ENCODE measurements at regions not wholly inside any gene's neighbourhood (a gene's known extent, or its start where the extent isn't known, plus 50 kb on each side); places are given as distances from the start of the nearest gene placed in this dataset.
"Not testable (repeated sequence)": the region's sequence is repeated elsewhere in the genome, so short reads cannot be mapped to it uniquely, and the experiment has no call there.

DNA sequence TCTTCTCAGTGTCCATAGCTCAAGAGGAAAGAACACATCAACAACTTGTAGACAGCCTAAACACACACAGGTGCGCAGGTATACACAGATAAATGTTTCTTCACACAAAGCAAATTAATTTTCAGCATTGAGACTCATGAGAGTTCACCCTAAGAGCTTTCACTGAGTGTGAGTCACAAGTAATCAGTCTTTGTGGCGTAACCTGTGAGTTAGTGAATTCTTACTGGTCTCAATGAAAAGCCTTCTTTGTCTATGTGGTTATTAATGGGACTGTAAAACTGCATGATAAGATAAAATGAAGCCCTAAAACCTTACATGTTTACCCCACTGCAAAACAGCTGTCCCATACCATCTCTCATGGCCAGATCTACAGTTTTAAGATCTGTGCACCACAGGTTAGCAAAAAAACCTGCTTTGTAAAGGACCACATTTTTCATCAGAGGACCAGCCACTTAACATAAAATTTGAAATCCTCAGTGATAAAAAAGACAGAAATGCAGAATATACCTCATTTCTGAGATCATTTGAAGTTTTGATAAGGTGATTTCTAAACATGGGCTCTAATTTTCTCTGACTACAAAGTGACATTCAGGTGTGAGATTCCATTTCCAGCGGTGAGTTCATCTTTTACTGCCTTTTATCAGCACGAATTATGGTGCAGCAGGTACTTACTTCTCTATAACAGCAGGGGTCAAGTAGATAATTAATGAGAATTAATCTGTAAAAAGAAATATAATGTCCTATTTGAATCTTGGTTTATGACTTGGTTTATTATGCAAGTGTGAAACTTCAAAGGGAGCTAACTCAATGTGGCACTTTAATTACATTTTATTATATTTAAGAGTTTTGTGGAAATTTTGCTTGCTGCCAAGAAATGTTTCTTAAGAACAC is 335.7 kb upstream of the PIK3R1 start:
- Mint-ChIP-seq H3K4me3 (no peak overlapping the region), H3K4me1 (no peaks in the 10 kb centered on the region), H3K36me3 (ENCODE audit: low read depth) (no peaks in the 10 kb centered on the region), H3K27ac (no peak overlapping the region), H3K9me3 (peaks cover 4% of the 10 kb centered on the region), H3K27me3 (peaks cover 27% of the 10 kb centered on the region)
- no peak for ATAC-seq (replicated peaks)

DNA sequence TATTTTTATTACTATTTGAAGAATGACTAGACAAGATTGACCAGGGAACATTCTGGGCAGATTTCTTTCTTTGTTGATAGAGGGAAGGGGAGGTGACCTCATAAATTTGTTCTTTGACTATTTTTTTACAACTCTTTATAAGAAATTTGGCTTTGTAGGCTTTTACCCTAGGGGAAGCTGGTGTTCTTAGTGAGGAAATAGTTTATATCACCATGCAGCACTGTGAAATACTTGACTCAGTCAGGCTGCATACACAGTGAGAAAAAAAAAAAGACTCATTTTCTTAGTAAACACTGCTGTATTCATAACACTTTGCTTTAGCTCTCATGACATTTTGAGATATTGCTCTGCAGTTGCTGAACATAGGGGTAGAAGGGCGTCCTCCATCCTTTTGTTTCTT is 336.6 kb upstream of the PIK3R1 start:
- H3K9me3 Mint-ChIP-seq = peaks cover 4% of the 10 kb centered on the region
- H3K4me1 Mint-ChIP-seq = no peaks in the 10 kb centered on the region
- H3K27ac Mint-ChIP-seq = no peak overlapping the region
- no peaks in the 10 kb centered on the region for H3K36me3 Mint-ChIP-seq (ENCODE audit: low read depth)
- peaks cover 27% of the 10 kb centered on the region for H3K27me3 Mint-ChIP-seq
- ATAC-seq (replicated peaks) = no peak
- H3K4me3 Mint-ChIP-seq = no peak overlapping the region

DNA sequence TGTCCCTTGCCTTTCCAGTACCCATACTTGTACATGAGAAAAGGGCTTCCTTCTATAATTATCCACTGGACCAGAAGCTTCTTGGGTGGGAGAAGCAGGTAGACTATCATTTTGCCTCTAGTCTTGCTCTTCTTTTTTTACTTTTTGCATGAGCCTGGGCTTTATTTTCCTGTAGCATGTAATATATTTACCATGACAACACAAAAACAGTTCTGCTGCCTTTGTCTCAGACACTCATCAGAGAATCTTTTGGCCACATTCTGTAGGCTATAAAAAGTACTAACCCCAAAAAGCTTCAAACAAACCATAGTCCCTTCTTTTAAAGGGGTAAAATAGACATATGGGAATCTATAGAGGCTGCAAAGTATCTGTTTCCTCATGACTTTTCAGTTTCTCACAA is 339.2 kb upstream of the PIK3R1 start:
- no peaks in the 10 kb centered on the region for H3K4me1 Mint-ChIP-seq
- H3K27ac Mint-ChIP-seq = no peak overlapping the region
- H3K4me3 Mint-ChIP-seq = no peak overlapping the region
- peaks cover 23% of the 10 kb centered on the region for H3K27me3 Mint-ChIP-seq
- no peaks in the 10 kb centered on the region for H3K9me3 Mint-ChIP-seq
- H3K36me3 Mint-ChIP-seq (ENCODE audit: low read depth) = no peaks in the 10 kb centered on the region
- ATAC-seq (replicated peaks) = no peak

DNA sequence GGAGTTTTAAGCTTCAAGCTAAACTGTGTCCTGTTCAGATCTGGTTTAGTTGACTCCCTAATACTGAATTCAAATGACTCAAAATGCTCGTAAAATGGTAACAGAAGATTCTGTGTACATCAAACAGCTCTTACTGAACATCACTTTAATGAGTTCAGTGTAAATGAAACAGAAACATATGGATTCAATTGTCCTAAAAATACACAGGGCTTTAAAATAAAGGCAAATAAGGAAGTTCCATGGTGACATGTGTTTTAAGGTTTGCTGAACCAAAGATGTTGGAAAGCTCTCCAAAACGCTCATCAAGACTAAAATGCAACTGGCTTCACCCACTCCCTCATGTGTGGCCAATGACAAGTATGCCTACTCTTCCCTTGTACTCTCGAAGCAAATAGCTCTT is 340.0 kb upstream of the PIK3R1 start:
- Mint-ChIP-seq H3K36me3 (ENCODE audit: low read depth) (no peaks in the 10 kb centered on the region), H3K4me1 (no peaks in the 10 kb centered on the region), H3K9me3 (no peaks in the 10 kb centered on the region), H3K27me3 (peaks cover 17% of the 10 kb centered on the region), H3K4me3 (no peak overlapping the region), H3K27ac (no peak overlapping the region)
- ATAC-seq (replicated peaks) = no peak

DNA sequence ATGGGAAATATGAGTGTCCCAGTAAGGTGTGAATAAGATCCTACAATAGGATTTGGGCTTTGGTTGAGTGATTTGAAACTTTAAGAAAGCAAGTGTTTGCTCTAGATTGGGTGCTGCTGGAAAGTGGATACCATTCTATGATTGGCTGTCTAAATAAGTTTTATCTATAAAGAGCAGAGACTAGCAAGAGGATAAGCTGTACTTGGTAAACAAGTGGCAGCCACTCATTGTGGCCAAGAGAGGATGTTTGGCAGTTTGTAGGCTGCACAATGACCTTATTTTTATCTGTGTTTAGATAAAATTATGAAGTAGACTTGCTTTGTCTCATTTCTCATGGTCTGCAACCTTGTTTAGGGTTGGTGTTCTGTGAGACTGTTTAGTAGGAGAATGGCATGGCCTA is 341.6 kb upstream of the PIK3R1 start:
- ATAC-seq (replicated peaks) = no peak
- no peak overlapping the region for H3K27ac Mint-ChIP-seq
- H3K27me3 Mint-ChIP-seq = peaks cover 13% of the 10 kb centered on the region
- no peaks in the 10 kb centered on the region for H3K9me3 Mint-ChIP-seq
- no peaks in the 10 kb centered on the region for H3K36me3 Mint-ChIP-seq (ENCODE audit: low read depth)
- no peak overlapping the region for H3K4me3 Mint-ChIP-seq
- no peaks in the 10 kb centered on the region for H3K4me1 Mint-ChIP-seq

DNA sequence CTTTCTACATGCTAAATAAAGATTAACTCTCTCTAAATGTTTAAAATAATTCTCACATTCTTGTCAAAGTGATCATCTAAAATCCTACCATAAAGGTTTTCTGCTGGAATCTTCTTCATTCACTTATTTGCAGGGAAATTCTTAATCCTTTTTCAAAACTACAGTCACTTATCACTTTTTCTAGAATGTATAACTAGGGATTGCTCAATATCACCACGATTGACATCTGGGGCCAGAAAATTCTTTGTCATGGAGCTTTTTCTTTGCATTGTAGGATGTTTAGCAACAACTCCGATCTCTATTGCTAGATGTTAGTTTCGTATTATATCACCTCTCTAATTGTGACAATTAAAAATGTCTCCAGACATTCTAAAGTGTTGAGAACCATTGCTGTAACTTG is 344.9 kb upstream of the PIK3R1 start:
- Mint-ChIP-seq H3K9me3 (no peaks in the 10 kb centered on the region), H3K27me3 (peaks cover 11% of the 10 kb centered on the region), H3K4me3 (no peak overlapping the region), H3K27ac (no peak overlapping the region), H3K4me1 (no peaks in the 10 kb centered on the region), H3K36me3 (ENCODE audit: low read depth) (no peaks in the 10 kb centered on the region)
- ATAC-seq (replicated peaks) = no peak

DNA sequence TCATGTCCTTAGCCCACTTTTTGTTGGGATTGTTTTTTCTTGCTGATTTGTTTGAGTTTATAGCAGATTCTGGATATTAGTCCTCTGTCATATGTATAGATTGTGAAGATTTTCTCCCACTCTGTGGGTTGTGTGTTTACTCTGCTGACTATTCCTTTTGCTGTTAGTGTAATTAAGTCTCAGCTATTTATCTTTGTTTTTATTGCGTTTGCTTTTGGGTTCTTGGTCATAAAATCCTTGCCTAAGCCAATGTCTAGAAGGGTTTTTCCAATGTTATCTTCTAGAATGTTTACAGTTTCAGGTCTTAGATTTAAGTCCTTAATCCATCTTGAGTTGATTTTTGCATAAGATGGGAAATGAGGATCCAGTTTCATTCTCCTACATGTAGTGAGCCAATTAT is 351.2 kb upstream of the PIK3R1 start:
- not testable (repeated sequence) for H3K36me3 Mint-ChIP-seq (ENCODE audit: low read depth); ATAC-seq (replicated peaks); H3K4me1 Mint-ChIP-seq; H3K27me3 Mint-ChIP-seq; H3K9me3 Mint-ChIP-seq; H3K4me3 Mint-ChIP-seq; H3K27ac Mint-ChIP-seq

DNA sequence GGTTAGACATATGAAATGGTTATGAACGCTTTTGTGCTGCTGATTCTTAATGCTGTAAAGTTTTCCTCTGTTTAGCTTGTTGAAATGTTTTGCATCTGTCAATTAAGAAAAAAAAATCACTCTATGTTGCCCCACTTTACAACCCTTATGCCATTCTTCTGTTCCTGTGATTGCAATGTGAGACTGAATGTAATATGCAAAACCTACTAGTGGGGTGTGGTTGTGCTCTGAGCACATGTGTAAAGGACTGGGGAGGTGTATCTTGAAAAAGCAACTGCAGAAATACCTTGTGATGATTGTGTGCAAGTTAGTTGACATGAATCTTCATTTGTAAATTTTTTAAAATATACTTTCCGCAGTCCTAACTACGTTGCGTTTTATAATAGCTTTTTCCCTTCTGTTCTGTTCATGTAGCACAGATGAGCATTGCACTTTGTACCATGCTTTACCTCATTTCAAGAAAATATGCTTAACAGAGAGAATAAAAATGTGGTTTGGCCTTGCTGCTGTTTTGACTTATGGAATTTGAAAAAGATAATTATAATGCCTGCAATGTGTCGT is 357.0 kb upstream of the PIK3R1 start:
- Mint-ChIP-seq H3K4me3 (no peak overlapping the region), H3K27ac (no peak overlapping the region), H3K36me3 (ENCODE audit: low read depth) (no peaks in the 10 kb centered on the region), H3K9me3 (peaks cover 3% of the 10 kb centered on the region), H3K27me3 (no peaks in the 10 kb centered on the region), H3K4me1 (no peaks in the 10 kb centered on the region)
- no peak for ATAC-seq (replicated peaks)

DNA sequence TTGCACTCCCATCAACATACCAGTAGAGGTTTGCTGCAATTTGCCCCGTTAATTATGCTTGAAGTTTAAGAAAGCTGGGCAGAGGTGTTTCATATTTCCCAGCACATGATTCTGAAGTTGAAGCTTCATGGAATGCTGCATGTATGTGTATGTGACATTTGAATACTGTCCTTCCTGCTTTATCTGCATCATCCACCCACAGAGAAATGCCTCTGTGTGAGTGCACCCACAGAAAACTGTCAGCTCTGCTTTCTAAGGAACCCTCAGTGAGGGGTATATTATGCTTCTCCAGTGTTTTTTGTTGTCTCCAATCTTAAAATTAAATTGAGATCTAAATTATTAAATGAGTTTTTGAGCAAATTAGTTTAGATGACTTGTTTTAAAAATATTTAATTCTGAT is 358.1 kb upstream of the PIK3R1 start:
- Mint-ChIP-seq H3K9me3 (peaks cover 5% of the 10 kb centered on the region), H3K27me3 (no peaks in the 10 kb centered on the region), H3K4me3 (no peak overlapping the region), H3K27ac (no peak overlapping the region), H3K36me3 (ENCODE audit: low read depth) (no peaks in the 10 kb centered on the region), H3K4me1 (no peaks in the 10 kb centered on the region)
- no peak for ATAC-seq (replicated peaks)

DNA sequence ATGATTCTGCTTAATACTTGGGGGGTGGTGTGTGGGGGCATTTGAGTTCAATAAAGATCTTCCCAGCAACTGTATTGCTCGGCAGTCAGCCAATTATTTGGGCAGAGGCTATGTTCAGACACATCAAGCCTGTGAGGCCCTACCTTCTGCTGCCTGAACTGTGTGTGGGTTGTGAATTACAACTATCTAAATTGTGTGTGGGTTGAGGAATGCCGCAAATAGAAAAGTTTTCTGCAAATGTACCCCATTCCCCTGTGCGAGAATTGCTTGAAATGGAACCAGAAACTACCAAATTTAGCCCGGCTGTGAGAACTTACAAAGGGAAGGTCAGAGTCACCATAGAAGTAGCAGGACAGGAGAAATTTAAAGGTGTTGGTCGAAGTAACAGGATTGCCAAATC is 360.0 kb upstream of the PIK3R1 start:
- ATAC-seq (replicated peaks) = no peak
- Mint-ChIP-seq H3K4me1 (no peaks in the 10 kb centered on the region), H3K4me3 (no peak overlapping the region), H3K9me3 (peaks cover 5% of the 10 kb centered on the region), H3K36me3 (ENCODE audit: low read depth) (no peaks in the 10 kb centered on the region), H3K27me3 (no peaks in the 10 kb centered on the region), H3K27ac (no peak overlapping the region)

DNA sequence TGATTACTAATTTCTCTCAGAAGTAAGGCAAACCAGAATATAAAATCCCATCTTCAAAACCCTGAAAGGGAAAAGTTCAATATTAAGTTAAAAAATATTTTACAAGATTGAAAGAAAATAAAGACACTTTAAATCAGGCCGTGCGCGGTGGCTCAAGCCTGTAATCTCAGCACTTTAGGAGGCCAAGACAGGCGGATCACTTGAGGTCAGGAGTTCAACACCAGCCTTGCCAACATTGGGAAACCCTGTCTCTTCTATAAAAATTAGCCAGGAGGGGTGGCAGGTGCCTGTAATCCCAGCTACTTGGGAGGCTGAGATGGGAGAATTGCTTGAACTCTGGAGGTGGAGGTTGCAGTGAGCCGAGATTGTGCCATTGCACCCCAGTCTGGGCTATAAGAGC is 364.6 kb upstream of the PIK3R1 start:
- not testable (repeated sequence) for H3K4me3 Mint-ChIP-seq; ATAC-seq (replicated peaks); H3K36me3 Mint-ChIP-seq (ENCODE audit: low read depth); H3K27me3 Mint-ChIP-seq; H3K27ac Mint-ChIP-seq; H3K9me3 Mint-ChIP-seq; H3K4me1 Mint-ChIP-seq

DNA sequence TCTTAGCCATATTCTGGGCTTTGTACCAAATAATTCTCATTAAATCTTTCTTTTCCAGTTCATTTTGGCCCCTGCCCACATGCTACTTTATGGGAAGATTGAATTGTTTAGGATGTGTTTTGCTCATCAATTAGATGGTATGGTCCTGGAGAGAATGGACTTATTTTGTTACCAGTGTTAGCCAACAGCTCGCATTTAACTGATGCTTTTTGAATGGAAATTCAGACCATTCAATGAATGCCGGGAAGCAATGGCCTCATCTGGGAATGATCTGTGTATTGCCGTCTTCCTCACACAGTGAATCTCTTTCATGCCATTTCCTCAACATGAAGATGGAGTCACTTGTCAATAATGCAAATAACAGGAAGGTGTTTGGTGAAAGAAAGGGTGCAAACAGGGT is 370.6 kb upstream of the PIK3R1 start:
- Mint-ChIP-seq H3K4me3 (no peak overlapping the region), H3K27ac (no peak overlapping the region), H3K27me3 (peaks cover 32% of the 10 kb centered on the region), H3K36me3 (ENCODE audit: low read depth) (no peaks in the 10 kb centered on the region), H3K4me1 (no peaks in the 10 kb centered on the region), H3K9me3 (no peaks in the 10 kb centered on the region)
- ATAC-seq (replicated peaks) = no peak

DNA sequence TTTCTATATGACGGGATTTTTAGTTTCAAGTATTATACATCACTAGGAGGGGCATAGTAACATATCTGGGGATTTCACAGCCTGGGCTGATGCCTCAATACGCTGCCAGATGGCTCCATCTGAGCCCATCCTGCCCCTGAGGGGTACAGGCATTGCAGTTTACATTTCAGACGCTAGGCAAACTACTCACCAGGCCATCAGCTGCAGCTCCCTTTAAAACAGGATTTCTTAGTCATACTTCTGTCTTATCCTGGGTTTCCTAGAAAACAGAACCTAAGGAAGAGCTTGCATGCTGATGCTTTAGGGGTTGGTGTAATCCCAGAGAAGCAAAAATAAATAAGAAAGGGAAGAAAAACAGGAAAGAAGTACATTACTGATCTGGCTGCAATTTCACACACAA is 372.8 kb upstream of the PIK3R1 start:
- Mint-ChIP-seq H3K27me3 (peaks cover 32% of the 10 kb centered on the region), H3K4me3 (no peak overlapping the region), H3K27ac (no peak overlapping the region), H3K9me3 (no peaks in the 10 kb centered on the region), H3K4me1 (no peaks in the 10 kb centered on the region), H3K36me3 (ENCODE audit: low read depth) (no peaks in the 10 kb centered on the region)
- ATAC-seq (replicated peaks) = no peak

DNA sequence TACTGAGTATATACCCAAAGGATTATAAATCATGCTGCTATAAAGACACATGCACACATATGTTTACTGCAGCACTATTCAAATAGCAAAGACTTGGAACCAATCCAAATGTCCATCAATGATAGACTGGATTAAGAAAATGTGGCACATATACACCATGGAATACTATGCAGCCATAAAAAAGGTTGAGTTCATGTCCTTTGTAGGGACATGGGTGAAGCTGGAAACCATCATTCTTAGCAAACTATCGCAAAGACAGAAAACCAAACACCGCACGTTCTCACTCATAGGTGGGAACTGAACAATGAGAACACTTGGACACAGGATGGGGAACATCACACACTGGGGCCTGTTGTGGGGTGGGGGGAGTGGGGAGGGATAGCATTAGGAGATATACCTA is 378.3 kb upstream of the PIK3R1 start:
- H3K27me3 Mint-ChIP-seq = peaks cover 25% of the 10 kb centered on the region
- ATAC-seq (replicated peaks) = not testable (repeated sequence)

DNA sequence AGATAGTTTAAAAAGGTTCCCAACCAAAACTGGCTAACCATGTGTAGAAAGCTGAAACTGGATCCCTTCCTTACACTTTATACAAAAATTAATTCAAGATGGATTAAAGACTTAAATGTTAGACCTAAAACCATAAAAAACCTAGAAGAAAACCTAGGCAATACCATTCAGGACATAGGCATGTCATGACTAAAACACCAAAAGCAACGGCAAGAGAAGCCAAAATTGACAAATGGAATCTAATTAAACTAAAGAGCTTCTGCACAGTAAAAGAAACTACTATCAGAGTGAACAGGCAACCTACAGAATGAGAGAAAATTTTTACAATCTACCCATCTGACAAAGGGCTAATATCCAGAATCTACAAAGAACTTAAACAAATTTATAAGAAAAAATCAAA is 379.1 kb upstream of the PIK3R1 start:
- ATAC-seq (replicated peaks); H3K4me3 Mint-ChIP-seq; H3K4me1 Mint-ChIP-seq; H3K36me3 Mint-ChIP-seq (ENCODE audit: low read depth); H3K27ac Mint-ChIP-seq; H3K9me3 Mint-ChIP-seq: not testable (repeated sequence)
- H3K27me3 Mint-ChIP-seq = peaks cover 23% of the 10 kb centered on the region

More for the DNA sequence above, 378.3 kb upstream of the PIK3R1 start:
- H3K36me3 Mint-ChIP-seq (ENCODE audit: low read depth); H3K27ac Mint-ChIP-seq; H3K4me3 Mint-ChIP-seq; H3K4me1 Mint-ChIP-seq; H3K9me3 Mint-ChIP-seq: not testable (repeated sequence)

All from activated T-helper 17 cell treated with anti-CD3 and anti-CD28 coated beads, Interleukin-2, amount 50 U/mL, for 72 hours (primary cell).